ENCODE measurements at regions not wholly inside any gene's neighbourhood (a gene's known extent, or its start where the extent isn't known, plus 50 kb on each side); places are given as distances from the start of the nearest gene placed in this dataset.

DNA sequence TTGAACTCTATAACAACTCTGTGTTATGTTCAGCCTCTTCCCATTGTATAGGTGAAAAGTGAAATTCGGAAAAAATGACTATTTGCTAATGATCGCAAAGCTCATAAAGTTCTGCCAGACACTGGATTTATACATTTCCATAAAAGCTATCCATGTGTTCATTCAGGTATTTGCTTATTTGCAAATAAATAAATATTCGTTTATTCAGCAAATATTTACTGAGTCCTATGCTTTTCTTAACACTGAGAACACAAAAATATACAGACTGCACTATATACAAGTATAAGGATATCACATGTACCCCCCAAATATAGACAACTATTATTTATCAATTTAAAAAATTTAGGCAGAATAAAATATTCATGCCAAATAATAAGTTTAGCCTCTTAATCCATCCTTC, 63.2 kb upstream of the ATP8B1 start:
- no peak overlapping the region for H3K9ac ChIP-seq
- ChIA-PET POLR2A (no interaction called here), CTCF (interaction anchor here (0.7 to 1.1 kb wide), 2 partner anchors 8 to 16 kb away, joined by 3 to 4 read pairs; no protein-coding TSS in a partner anchor)
- no peaks in the 10 kb centered on the region for H3K36me3 ChIP-seq (replicated peaks in 1 of 2; ENCODE audit: control insufficient read depth in 1 of 2, insufficient read depth in 2 of 2, low read length in 1 of 2)
- H2AFZ ChIP-seq (ENCODE audit: low read depth): no peak overlapping the region
- H4K20me1 ChIP-seq (ENCODE audit: insufficient read depth): no peaks in the 10 kb centered on the region
- no peaks in the 10 kb centered on the region for H3K9me3 ChIP-seq
- no peaks in the 10 kb centered on the region for H3F3A ChIP-seq (replicated peaks; ENCODE audit: insufficient read depth)
- H3K4me2 ChIP-seq: no peak overlapping the region
- 68% methylated on average over 3 of the region's 3 CpGs for WGBS (ENCODE audit: low lambda C conversion rate)
- no peaks in the 10 kb centered on the region; a peak in 1 of 4 replicates for H3K4me1 ChIP-seq (ENCODE audit: control insufficient read depth in 1 of 2, insufficient read depth in 2 of 2, low read depth in 1 of 2, low read length in 1 of 2)
- no peak for DNase-seq
- no peaks in the 10 kb centered on the region for H3K27me3 ChIP-seq (ENCODE audit: insufficient read depth)
- H3K4me3 ChIP-seq (ENCODE audit: low read depth in 2 of 2, low read length in 1 of 2): no peak overlapping the region
- no peak overlapping the region for H3K27ac ChIP-seq (ENCODE audit: low read depth in 2 of 2, low read length in 1 of 2)
- no peaks in the 10 kb centered on the region for H3K79me2 ChIP-seq (ENCODE audit: insufficient read depth)
- H3K9me2 ChIP-seq: no peaks in the 10 kb centered on the region
- TF ChIP-seq TCF12 (IDR thresholded peaks at IDR 0.05): no peak
- TF ChIP-seq CHD2 (IDR thresholded peaks at IDR 0.05; ENCODE audit: low read length, partially characterized antibody): no peak
- TF ChIP-seq, protein P1, sequence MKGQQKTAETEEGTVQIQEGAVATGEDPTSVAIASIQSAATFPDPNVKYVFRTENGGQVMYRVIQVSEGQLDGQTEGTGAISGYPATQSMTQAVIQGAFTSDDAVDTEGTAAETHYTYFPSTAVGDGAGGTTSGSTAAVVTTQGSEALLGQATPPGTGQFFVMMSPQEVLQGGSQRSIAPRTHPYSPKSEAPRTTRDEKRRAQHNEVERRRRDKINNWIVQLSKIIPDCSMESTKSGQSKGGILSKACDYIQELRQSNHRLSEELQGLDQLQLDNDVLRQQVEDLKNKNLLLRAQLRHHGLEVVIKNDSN (IDR thresholded peaks at IDR 0.05; ENCODE audit: borderline replicate concordance, low read depth): no peak
- TF ChIP-seq ELF1 (IDR thresholded peaks at IDR 0.05): no peak
- TF ChIP-seq JUND (IDR thresholded peaks at IDR 0.05): no peak
- TF ChIP-seq, protein P2, sequence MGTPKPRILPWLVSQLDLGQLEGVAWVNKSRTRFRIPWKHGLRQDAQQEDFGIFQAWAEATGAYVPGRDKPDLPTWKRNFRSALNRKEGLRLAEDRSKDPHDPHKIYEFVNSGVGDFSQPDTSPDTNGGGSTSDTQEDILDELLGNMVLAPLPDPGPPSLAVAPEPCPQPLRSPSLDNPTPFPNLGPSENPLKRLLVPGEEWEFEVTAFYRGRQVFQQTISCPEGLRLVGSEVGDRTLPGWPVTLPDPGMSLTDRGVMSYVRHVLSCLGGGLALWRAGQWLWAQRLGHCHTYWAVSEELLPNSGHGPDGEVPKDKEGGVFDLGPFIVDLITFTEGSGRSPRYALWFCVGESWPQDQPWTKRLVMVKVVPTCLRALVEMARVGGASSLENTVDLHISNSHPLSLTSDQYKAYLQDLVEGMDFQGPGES (IDR thresholded peaks at IDR 0.05; ENCODE audit: low read depth, low read length): no peak
- TF ChIP-seq RFX5 (IDR thresholded peaks at IDR 0.05; ENCODE audit: low read length): no peak
- TF ChIP-seq GABPA (IDR thresholded peaks at IDR 0.05; ENCODE audit: low read depth): no peak
- TF ChIP-seq NFIC (IDR thresholded peaks at IDR 0.05; ENCODE audit: borderline replicate concordance): no peak
- no peak for TF ChIP-seq FOXJ3 (CRISPR knock-in tag; IDR thresholded peaks at IDR 0.05)
- TF ChIP-seq YY1 (IDR thresholded peaks at IDR 0.05; ENCODE audit: low read depth): no peak
- no peak for TF ChIP-seq SMC3 (IDR thresholded peaks at IDR 0.05; ENCODE audit: low read depth, low read length)
- TF ChIP-seq, protein P3, sequence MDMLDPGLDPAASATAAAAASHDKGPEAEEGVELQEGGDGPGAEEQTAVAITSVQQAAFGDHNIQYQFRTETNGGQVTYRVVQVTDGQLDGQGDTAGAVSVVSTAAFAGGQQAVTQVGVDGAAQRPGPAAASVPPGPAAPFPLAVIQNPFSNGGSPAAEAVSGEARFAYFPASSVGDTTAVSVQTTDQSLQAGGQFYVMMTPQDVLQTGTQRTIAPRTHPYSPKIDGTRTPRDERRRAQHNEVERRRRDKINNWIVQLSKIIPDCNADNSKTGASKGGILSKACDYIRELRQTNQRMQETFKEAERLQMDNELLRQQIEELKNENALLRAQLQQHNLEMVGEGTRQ (IDR thresholded peaks at IDR 0.05; ENCODE audit: borderline replicate concordance, low read depth, low read length): no peak
- TF ChIP-seq POLR2AphosphoS5 (IDR thresholded peaks at IDR 0.05; ENCODE audit: low read depth, low read length): no peak
- no peak for TF ChIP-seq MXI1 (IDR thresholded peaks at IDR 0.05; ENCODE audit: low read depth, low read length)
- TF ChIP-seq FOXM1 (IDR thresholded peaks at IDR 0.05; ENCODE audit: low read depth): no peak
- TF ChIP-seq TAF1 (IDR thresholded peaks at IDR 0.05; ENCODE audit: borderline replicate concordance, low read depth, low read length): no peak
- TF ChIP-seq NRF1 (IDR thresholded peaks at IDR 0.05; ENCODE audit: low read depth, low read length): no peak

DNA sequence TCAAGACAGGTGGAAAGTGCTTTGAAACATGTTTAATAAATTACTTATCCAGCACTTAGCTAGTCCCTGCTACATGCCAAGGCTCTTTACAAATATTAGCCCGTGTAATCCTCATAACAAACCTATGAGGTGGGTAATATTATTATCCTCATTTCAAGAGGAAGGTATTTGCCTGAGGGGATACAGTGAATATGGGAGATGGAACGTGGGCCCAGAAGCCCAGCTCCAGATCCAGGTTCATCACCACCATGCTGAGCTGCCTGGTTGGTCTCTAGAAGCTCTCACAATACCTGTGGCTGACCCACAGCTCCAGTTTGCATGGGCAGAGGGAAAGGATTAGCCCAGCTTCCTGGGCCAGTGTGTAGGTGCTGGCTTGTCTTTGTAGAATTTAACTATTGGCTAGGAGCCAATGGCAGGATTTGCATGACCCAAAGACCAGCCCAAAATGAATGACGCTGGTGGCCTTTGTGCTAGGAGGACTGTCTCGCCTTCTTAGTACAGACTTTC, 61.6 kb upstream of the ATP8B1 start:
- Histone ChIP-seq H4K20me1 (ENCODE audit: insufficient read depth) (no peaks in the 10 kb centered on the region), H3K4me2 (no peak overlapping the region), H3K9me2 (no peaks in the 10 kb centered on the region), H3F3A (replicated peaks; ENCODE audit: insufficient read depth) (no peaks in the 10 kb centered on the region), H3K27me3 (ENCODE audit: insufficient read depth) (no peaks in the 10 kb centered on the region), H3K9ac (no peak overlapping the region), H3K27ac (ENCODE audit: low read depth in 2 of 2, low read length in 1 of 2) (no peak overlapping the region), H3K79me2 (ENCODE audit: insufficient read depth) (no peaks in the 10 kb centered on the region), H2AFZ (ENCODE audit: low read depth) (no peak overlapping the region), H3K36me3 (replicated peaks in 1 of 2; ENCODE audit: control insufficient read depth in 1 of 2, insufficient read depth in 2 of 2, low read length in 1 of 2) (no peaks in the 10 kb centered on the region), H3K4me3 (ENCODE audit: low read depth in 2 of 2, low read length in 1 of 2) (no peak overlapping the region), H3K4me1 (ENCODE audit: control insufficient read depth in 1 of 2, insufficient read depth in 2 of 2, low read depth in 1 of 2, low read length in 1 of 2) (no peaks in the 10 kb centered on the region; a peak in 1 of 4 replicates), H3K9me3 (no peaks in the 10 kb centered on the region)
- DNase-seq: no peak
- ChIA-PET CTCF (no interaction called here), POLR2A (no interaction called here)
- 84% methylated on average over 4 of the region's 4 CpGs for WGBS (ENCODE audit: low lambda C conversion rate)
- TF ChIP-seq EZH2phosphoT487 (IDR thresholded peaks at IDR 0.05; ENCODE audit: borderline replicate concordance, low read depth) (no peak), RAD21 (IDR thresholded peaks at IDR 0.05; ENCODE audit: low read length) (no peak)
- TF ChIP-seq, protein P4, sequence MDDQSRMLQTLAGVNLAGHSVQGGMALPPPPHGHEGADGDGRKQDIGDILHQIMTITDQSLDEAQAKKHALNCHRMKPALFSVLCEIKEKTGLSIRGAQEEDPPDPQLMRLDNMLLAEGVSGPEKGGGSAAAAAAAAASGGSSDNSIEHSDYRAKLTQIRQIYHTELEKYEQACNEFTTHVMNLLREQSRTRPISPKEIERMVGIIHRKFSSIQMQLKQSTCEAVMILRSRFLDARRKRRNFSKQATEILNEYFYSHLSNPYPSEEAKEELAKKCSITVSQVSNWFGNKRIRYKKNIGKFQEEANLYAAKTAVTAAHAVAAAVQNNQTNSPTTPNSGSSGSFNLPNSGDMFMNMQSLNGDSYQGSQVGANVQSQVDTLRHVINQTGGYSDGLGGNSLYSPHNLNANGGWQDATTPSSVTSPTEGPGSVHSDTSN (IDR thresholded peaks at IDR 0.05): no peak
- TF ChIP-seq, protein P5, sequence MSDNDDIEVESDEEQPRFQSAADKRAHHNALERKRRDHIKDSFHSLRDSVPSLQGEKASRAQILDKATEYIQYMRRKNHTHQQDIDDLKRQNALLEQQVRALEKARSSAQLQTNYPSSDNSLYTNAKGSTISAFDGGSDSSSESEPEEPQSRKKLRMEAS (IDR thresholded peaks at IDR 0.05; ENCODE audit: low read depth): no peak
- TF ChIP-seq, protein P6, sequence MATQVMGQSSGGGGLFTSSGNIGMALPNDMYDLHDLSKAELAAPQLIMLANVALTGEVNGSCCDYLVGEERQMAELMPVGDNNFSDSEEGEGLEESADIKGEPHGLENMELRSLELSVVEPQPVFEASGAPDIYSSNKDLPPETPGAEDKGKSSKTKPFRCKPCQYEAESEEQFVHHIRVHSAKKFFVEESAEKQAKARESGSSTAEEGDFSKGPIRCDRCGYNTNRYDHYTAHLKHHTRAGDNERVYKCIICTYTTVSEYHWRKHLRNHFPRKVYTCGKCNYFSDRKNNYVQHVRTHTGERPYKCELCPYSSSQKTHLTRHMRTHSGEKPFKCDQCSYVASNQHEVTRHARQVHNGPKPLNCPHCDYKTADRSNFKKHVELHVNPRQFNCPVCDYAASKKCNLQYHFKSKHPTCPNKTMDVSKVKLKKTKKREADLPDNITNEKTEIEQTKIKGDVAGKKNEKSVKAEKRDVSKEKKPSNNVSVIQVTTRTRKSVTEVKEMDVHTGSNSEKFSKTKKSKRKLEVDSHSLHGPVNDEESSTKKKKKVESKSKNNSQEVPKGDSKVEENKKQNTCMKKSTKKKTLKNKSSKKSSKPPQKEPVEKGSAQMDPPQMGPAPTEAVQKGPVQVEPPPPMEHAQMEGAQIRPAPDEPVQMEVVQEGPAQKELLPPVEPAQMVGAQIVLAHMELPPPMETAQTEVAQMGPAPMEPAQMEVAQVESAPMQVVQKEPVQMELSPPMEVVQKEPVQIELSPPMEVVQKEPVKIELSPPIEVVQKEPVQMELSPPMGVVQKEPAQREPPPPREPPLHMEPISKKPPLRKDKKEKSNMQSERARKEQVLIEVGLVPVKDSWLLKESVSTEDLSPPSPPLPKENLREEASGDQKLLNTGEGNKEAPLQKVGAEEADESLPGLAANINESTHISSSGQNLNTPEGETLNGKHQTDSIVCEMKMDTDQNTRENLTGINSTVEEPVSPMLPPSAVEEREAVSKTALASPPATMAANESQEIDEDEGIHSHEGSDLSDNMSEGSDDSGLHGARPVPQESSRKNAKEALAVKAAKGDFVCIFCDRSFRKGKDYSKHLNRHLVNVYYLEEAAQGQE (IDR thresholded peaks at IDR 0.05; ENCODE audit: low read depth, low read length): no peak
